SK-N-SH (cell line): ENCODE measurements at regions not wholly inside any gene's neighbourhood (a gene's known extent, or its start where the extent isn't known, plus 50 kb on each side); places are given as distances from the start of the nearest gene placed in this dataset.

Experiments
- CHD2 ChIP-seq: fragments of 150-350 bp; IDR thresholded peaks from 2 replicates; pipeline ENCODE4 v1.6.1; 2018; ENCODE audit warnings: low read length; ENCODE audit not compliant: partially characterized antibody
- EZH2phosphoT487 ChIP-seq: fragments of 200-600 bp; sonication (generic); IDR thresholded peaks from 2 replicates; pipeline ENCODE4 v1.6.1; 2017; ENCODE audit warnings: low read depth, mixed run types, mild to moderate bottlenecking, antibody characterized with exemption, moderate library complexity, borderline replicate concordance
- FOSL2 ChIP-seq: IDR thresholded peaks from 2 replicates; pipeline ENCODE4 v1.4.0; 2012; ENCODE audit warnings: low read depth, mild to moderate bottlenecking, moderate library complexity, borderline replicate concordance
- GABPA ChIP-seq: IDR thresholded peaks from 2 replicates; pipeline ENCODE4 v1.4.0; 2012; ENCODE audit warnings: low read depth, mild to moderate bottlenecking
- JUND ChIP-seq: IDR thresholded peaks from 2 replicates; pipeline ENCODE4 v1.4.0; 2012
- MXI1 ChIP-seq: IDR thresholded peaks from 2 replicates; pipeline ENCODE4 v1.6.1; 2012; ENCODE audit warnings: mild to moderate bottlenecking, low read depth, low read length, improper control_type of control experiment
- NRF1 ChIP-seq: IDR thresholded peaks from 2 replicates; pipeline ENCODE4 v1.6.1; 2012; ENCODE audit warnings: low read depth, mild to moderate bottlenecking, low read length
- POLR2AphosphoS5 ChIP-seq: IDR thresholded peaks from 2 replicates; pipeline ENCODE4 v1.6.1; 2012; ENCODE audit warnings: low read depth, low read length
- RFX5 ChIP-seq: IDR thresholded peaks from 2 replicates; pipeline ENCODE4 v1.6.1; 2012; ENCODE audit warnings: mild to moderate bottlenecking, improper control_type of control experiment, low read length
- TCF12 ChIP-seq: IDR thresholded peaks from 2 replicates; pipeline ENCODE4 v1.4.0; 2012
- YY1 ChIP-seq: IDR thresholded peaks from 2 replicates; pipeline ENCODE4 v1.4.0; 2012; ENCODE audit warnings: low read depth, mild to moderate bottlenecking
- TF ChIP-seq, protein P1 (sequence below): fragments of 200-600 bp; sonication (generic); IDR thresholded peaks from 2 replicates; pipeline ENCODE4 v1.6.1; 2017; ENCODE audit warnings: antibody characterized with exemption, mild to moderate bottlenecking, moderate library complexity
- TF ChIP-seq, protein P2 (sequence below): IDR thresholded peaks from 2 replicates; pipeline ENCODE4; 2012

DNA sequence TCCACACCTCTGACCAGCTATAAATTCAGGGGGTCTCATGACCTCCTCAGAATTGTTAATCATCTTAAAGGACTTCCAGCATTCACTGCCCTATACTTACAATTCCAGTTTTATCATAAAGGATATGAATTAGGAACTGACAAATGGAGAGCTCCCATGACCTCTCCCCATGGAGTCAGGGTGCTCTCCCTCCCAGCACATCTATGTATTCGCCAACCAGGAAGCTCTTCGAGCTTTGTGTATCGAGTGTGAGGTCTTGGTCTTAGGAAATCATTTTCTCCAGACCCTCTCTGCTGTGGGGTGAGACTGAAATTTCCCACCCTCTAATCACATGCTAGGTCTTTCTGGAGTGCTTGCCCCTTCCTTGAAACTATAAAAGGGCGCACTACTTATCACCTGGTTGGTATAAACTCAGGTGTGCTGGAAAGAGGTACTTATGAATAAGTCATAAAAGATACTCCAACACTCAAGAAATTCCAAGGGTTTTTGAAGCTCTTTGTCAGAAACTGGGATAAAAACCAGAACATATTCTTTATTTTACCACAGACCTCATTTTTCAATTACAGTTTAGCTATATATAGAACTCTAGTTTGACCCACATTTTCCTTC, 238.4 kb upstream of the OPRM1 start:
- TF ChIP-seq NRF1 (no peak), RFX5 (no peak), GABPA (no peak), JUND (no peak), YY1 (no peak), CHD2 (no peak), POLR2AphosphoS5 (no peak), TCF12 (no peak), MXI1 (no peak), FOSL2 (no peak), EZH2phosphoT487 (no peak)
- TF ChIP-seq, protein P1, sequence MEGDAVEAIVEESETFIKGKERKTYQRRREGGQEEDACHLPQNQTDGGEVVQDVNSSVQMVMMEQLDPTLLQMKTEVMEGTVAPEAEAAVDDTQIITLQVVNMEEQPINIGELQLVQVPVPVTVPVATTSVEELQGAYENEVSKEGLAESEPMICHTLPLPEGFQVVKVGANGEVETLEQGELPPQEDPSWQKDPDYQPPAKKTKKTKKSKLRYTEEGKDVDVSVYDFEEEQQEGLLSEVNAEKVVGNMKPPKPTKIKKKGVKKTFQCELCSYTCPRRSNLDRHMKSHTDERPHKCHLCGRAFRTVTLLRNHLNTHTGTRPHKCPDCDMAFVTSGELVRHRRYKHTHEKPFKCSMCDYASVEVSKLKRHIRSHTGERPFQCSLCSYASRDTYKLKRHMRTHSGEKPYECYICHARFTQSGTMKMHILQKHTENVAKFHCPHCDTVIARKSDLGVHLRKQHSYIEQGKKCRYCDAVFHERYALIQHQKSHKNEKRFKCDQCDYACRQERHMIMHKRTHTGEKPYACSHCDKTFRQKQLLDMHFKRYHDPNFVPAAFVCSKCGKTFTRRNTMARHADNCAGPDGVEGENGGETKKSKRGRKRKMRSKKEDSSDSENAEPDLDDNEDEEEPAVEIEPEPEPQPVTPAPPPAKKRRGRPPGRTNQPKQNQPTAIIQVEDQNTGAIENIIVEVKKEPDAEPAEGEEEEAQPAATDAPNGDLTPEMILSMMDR: no peak
- TF ChIP-seq, protein P2, sequence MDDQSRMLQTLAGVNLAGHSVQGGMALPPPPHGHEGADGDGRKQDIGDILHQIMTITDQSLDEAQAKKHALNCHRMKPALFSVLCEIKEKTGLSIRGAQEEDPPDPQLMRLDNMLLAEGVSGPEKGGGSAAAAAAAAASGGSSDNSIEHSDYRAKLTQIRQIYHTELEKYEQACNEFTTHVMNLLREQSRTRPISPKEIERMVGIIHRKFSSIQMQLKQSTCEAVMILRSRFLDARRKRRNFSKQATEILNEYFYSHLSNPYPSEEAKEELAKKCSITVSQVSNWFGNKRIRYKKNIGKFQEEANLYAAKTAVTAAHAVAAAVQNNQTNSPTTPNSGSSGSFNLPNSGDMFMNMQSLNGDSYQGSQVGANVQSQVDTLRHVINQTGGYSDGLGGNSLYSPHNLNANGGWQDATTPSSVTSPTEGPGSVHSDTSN: no peak
